ENCODE measurements at regions not wholly inside any gene's neighbourhood (a gene's known extent, or its start where the extent isn't known, plus 50 kb on each side); places are given as distances from the start of the nearest gene placed in this dataset.

DNA sequence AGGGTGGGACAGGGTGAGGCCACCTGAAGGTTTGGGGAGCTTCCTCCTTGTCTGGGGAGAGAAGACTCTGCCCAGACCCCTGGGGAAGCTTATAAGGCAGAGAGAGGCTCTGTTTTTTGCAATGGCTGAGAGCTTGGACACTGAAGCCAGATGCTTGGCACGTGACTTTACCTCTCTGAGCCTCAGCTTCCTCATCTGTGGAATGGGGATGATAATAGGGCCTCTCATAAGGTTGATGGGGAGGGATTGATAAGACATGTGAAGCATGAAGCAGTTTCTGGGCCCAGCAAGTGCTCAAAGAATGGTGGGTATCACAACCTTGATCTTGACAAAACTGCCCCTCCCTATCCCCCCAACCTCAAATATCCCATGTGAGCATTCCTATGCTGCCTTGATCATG lies 195.4 kb upstream of the LHX5 start:
- H4K20me1 ChIP-seq (ENCODE audit: insufficient read depth, low read length) = no peaks in the 10 kb centered on the region
- no peak overlapping the region for H3K27ac ChIP-seq (ENCODE audit: low read length)
- H3K4me2 ChIP-seq (ENCODE audit: low read depth, low read length) = no peak overlapping the region
- no peak overlapping the region for H3K9ac ChIP-seq (ENCODE audit: low read length)
- TF ChIP-seq EZH2phosphoT487 (IDR thresholded peaks at IDR 0.05; ENCODE audit: low read length) (no peak), EZH2 (optimal IDR thresholded peaks at IDR 0.05; ENCODE audit: low read depth, low read length) (no peak)
- TF ChIP-seq, protein P1, sequence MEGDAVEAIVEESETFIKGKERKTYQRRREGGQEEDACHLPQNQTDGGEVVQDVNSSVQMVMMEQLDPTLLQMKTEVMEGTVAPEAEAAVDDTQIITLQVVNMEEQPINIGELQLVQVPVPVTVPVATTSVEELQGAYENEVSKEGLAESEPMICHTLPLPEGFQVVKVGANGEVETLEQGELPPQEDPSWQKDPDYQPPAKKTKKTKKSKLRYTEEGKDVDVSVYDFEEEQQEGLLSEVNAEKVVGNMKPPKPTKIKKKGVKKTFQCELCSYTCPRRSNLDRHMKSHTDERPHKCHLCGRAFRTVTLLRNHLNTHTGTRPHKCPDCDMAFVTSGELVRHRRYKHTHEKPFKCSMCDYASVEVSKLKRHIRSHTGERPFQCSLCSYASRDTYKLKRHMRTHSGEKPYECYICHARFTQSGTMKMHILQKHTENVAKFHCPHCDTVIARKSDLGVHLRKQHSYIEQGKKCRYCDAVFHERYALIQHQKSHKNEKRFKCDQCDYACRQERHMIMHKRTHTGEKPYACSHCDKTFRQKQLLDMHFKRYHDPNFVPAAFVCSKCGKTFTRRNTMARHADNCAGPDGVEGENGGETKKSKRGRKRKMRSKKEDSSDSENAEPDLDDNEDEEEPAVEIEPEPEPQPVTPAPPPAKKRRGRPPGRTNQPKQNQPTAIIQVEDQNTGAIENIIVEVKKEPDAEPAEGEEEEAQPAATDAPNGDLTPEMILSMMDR (IDR thresholded peaks at IDR 0.05; ENCODE audit: low read length) = no peak
- H3K4me3 ChIP-seq (ENCODE audit: low read length) = no peak overlapping the region
- H3K9me3 ChIP-seq (replicated peaks; ENCODE audit: insufficient read depth, low read length) = no peaks in the 10 kb centered on the region
- H3K36me3 ChIP-seq (replicated peaks; ENCODE audit: insufficient read depth, low read length) = no peaks in the 10 kb centered on the region
- peaks cover 4% of the 10 kb centered on the region; the same call in 1 of the 2 replicates for H3K27me3 ChIP-seq (replicated peaks; ENCODE audit: insufficient read depth, low read length)
- no peaks in the 10 kb centered on the region for H3K4me1 ChIP-seq (ENCODE audit: low read length)
- no peak for DNase-seq
- no peaks in the 10 kb centered on the region for H3K9me2 ChIP-seq (replicated peaks; ENCODE audit: insufficient read depth, low read length)
- no peaks in the 10 kb centered on the region for H3K79me2 ChIP-seq (ENCODE audit: low read length)
- H3F3A ChIP-seq (ENCODE audit: insufficient read depth, low read length) = no peaks in the 10 kb centered on the region
- no peak overlapping the region for H2AFZ ChIP-seq (ENCODE audit: low read length)

DNA sequence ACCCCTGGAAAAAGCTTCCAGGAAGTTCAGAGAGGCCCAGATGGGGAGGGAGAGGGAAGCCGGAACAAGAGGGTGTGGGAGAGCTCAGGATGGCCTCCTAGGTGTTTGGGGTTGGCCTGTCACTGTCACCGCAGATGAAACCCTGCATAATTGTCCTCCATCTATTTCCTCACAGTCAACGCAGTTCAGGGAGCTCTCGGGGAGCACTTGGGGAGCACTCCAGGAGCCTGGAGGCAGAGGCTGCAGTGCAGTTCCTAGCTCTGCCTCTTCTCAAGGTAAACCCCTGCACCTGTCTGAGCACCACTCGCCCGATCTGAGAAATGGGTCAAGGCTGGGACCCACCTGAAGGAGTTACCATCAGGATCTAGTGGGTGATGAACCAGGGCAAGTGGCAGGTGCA lies 194.6 kb upstream of the LHX5 start:
- no peaks in the 10 kb centered on the region for H3K9me3 ChIP-seq (replicated peaks; ENCODE audit: insufficient read depth, low read length)
- H3K9me2 ChIP-seq (replicated peaks; ENCODE audit: insufficient read depth, low read length) = no peaks in the 10 kb centered on the region
- H3K36me3 ChIP-seq (replicated peaks; ENCODE audit: insufficient read depth, low read length) = no peaks in the 10 kb centered on the region
- no peak overlapping the region for H3K4me3 ChIP-seq (ENCODE audit: low read length)
- no peaks in the 10 kb centered on the region for H3K79me2 ChIP-seq (ENCODE audit: low read length)
- H3K9ac ChIP-seq (ENCODE audit: low read length) = no peak overlapping the region
- no peaks in the 10 kb centered on the region for H3K4me1 ChIP-seq (ENCODE audit: low read length)
- H3K4me2 ChIP-seq (ENCODE audit: low read depth, low read length) = no peak overlapping the region
- H4K20me1 ChIP-seq (ENCODE audit: insufficient read depth, low read length) = no peaks in the 10 kb centered on the region
- DNase-seq = no peak
- H3K27ac ChIP-seq (ENCODE audit: low read length) = no peak overlapping the region
- TF ChIP-seq EZH2phosphoT487 (IDR thresholded peaks at IDR 0.05; ENCODE audit: low read length) (no peak), EZH2 (optimal IDR thresholded peaks at IDR 0.05; ENCODE audit: low read depth, low read length) (no peak)
- TF ChIP-seq, protein P1 (IDR thresholded peaks at IDR 0.05; ENCODE audit: low read length) = no peak
- peaks cover 4% of the 10 kb centered on the region; the same call in 1 of the 2 replicates for H3K27me3 ChIP-seq (replicated peaks; ENCODE audit: insufficient read depth, low read length)
- no peaks in the 10 kb centered on the region for H3F3A ChIP-seq (ENCODE audit: insufficient read depth, low read length)
- H2AFZ ChIP-seq (ENCODE audit: low read length) = no peak overlapping the region

DNA sequence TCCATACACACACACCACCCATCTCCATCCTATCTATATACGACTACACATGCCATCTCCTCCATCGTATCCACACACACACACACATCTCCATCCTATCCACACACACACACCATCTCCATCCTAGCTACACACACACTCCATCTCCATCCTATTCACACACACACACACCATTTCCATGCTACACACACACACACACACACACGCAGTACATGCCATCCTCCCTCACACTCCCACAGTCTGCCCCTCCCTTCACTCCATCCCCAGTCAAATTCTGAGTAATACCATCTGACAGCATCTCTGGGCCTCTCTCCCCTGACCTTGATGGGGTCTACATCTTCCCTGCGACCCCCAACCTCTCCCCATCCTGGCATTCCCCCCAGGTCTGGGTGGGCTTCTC lies 193.8 kb upstream of the LHX5 start:
- H3K9me2 ChIP-seq (replicated peaks; ENCODE audit: insufficient read depth, low read length) = no peaks in the 10 kb centered on the region

More for the DNA sequence above, 193.8 kb upstream of the LHX5 start:
- H3F3A ChIP-seq (ENCODE audit: insufficient read depth, low read length) = no peaks in the 10 kb centered on the region
- H3K4me3 ChIP-seq (ENCODE audit: low read length) = no peak overlapping the region
- no peak overlapping the region for H3K4me2 ChIP-seq (ENCODE audit: low read depth, low read length)
- no peaks in the 10 kb centered on the region for H3K9me3 ChIP-seq (replicated peaks; ENCODE audit: insufficient read depth, low read length)
- no peaks in the 10 kb centered on the region for H3K79me2 ChIP-seq (ENCODE audit: low read length)
- no peaks in the 10 kb centered on the region; the same call in 1 of the 2 replicates for H3K27me3 ChIP-seq (replicated peaks; ENCODE audit: insufficient read depth, low read length)
- no peak overlapping the region for H3K9ac ChIP-seq (ENCODE audit: low read length)
- TF ChIP-seq EZH2phosphoT487 (IDR thresholded peaks at IDR 0.05; ENCODE audit: low read length) = no peak
- no peak for TF ChIP-seq EZH2 (optimal IDR thresholded peaks at IDR 0.05; ENCODE audit: low read depth, low read length)
- TF ChIP-seq, protein P1 (IDR thresholded peaks at IDR 0.05; ENCODE audit: low read length) = no peak
- no peak for DNase-seq
- no peaks in the 10 kb centered on the region for H3K36me3 ChIP-seq (replicated peaks; ENCODE audit: insufficient read depth, low read length)
- H4K20me1 ChIP-seq (ENCODE audit: insufficient read depth, low read length) = no peaks in the 10 kb centered on the region
- H3K27ac ChIP-seq (ENCODE audit: low read length) = no peak overlapping the region
- no peak overlapping the region for H2AFZ ChIP-seq (ENCODE audit: low read length)
- no peaks in the 10 kb centered on the region for H3K4me1 ChIP-seq (ENCODE audit: low read length)
